Panc1 (cell line): ENCODE measurements at regions not wholly inside any gene's neighbourhood (a gene's known extent, or its start where the extent isn't known, plus 50 kb on each side); places are given as distances from the start of the nearest gene placed in this dataset.

ENCODE experiments used
- ATAC-seq: fragments of 200-7000 bp; cut with Tn5 transposase; 2 replicates; pipeline ENCODE4 v1.9.1; 2020; ENCODE audit warnings: mild to moderate bottlenecking, moderate library complexity
- BruUV-seq: library from RNA; stranded (reverse); fragments of 400-500 nt; replicated peaks from 2 replicates; lab custom pipeline; 2021; lab: Mats Ljungman, UMichigan
- CTCF ChIA-PET: fragments of 300-600 bp; sonication (Branson Sonifier 250); formaldehyde crosslinking; loops from one replicate; lab custom pipeline; 2022; ENCODE audit warnings: antibody characterized with exemption; lab: Charles Lee
- POLR2A ChIA-PET: fragments of 300-600 bp; sonication (Branson Sonifier 250); formaldehyde crosslinking; loops from one replicate; lab custom pipeline; 2022; ENCODE audit warnings: antibody characterized with exemption; lab: Charles Lee
- DNase-seq: peaks from one replicate; pipeline ENCODE4 v3.0.0-alpha.2; 2010; ENCODE audit warnings: low read depth, low spot score
- H3K27ac ChIP-seq: 2 replicates; pipeline ENCODE4 v1.5.1; 2011; ENCODE audit warnings: mild to moderate bottlenecking, low read length, inconsistent platforms
- H3K27me3 ChIP-seq: fragments of 200-500 bp; sonication (Bioruptor generic); 2 replicates; pipeline ENCODE4 v1.6.0; 2014; ENCODE audit warnings: low read length, inconsistent platforms; ENCODE audit not compliant: control insufficient read depth, insufficient read depth
- H3K36me3 ChIP-seq: fragments of 200-500 bp; sonication (Bioruptor generic); 2 replicates; pipeline ENCODE4 v1.5.1; 2014; ENCODE audit warnings: inconsistent platforms, mild to moderate bottlenecking, low read length, moderate library complexity; ENCODE audit not compliant: control insufficient read depth, insufficient read depth
- H3K4me1 ChIP-seq: 2 replicates; pipeline ENCODE4 v1.5.1; 2011; ENCODE audit warnings: inconsistent platforms, mild to moderate bottlenecking, low read length, moderate library complexity; ENCODE audit not compliant: control insufficient read depth, insufficient read depth
- H3K4me3 ChIP-seq, 2 experiments: 2 replicates each; pipeline ENCODE4 v1.5.1; 2011 to 2012; ENCODE audit warnings: low read depth in 2 of 2, low read length in 2 of 2, mild to moderate bottlenecking in 2 of 2, inconsistent platforms in 1 of 2, moderate library complexity in 1 of 2
- H3K9me3 ChIP-seq: fragments of 200-500 bp; sonication (Bioruptor generic); 2 replicates; pipeline ENCODE4 v1.5.1; 2014; ENCODE audit warnings: low read depth, mild to moderate bottlenecking, inconsistent platforms, low read length, moderate library complexity; ENCODE audit not compliant: control insufficient read depth, insufficient read depth
- POLR2AphosphoS5 ChIP-seq: IDR thresholded peaks from 2 replicates; pipeline ENCODE4 v1.6.1; 2012; ENCODE audit warnings: mild to moderate bottlenecking, low read depth, low read length, moderate library complexity
- REST ChIP-seq, 2 experiments: IDR thresholded peaks; 2 replicates each; pipeline ENCODE4 v1.6.1; 2011 to 2012; ENCODE audit warnings: low read depth in 2 of 2, control low read depth in 1 of 2, low read length in 1 of 2, mild to moderate bottlenecking in 1 of 2, moderate library complexity in 1 of 2; ENCODE audit not compliant: insufficient read depth in 1 of 2
- SIN3A ChIP-seq: IDR thresholded peaks from 2 replicates; pipeline ENCODE4 v1.6.1; 2012; ENCODE audit warnings: low read depth, mild to moderate bottlenecking, low read length, moderate library complexity, borderline replicate concordance; ENCODE audit not compliant: insufficient read depth
- TCF7L2 ChIP-seq: IDR thresholded peaks from 2 replicates; pipeline ENCODE4 v1.6.1; 2011; ENCODE audit warnings: mild to moderate bottlenecking, low read depth, low read length, inconsistent platforms
- in situ Hi-C: cut with HindIII; loops from 2 replicates; pipeline ENCODE4 v1.10.0; 2016; ENCODE audit warnings: low sequenced_read_pairs, low pct_unique_long_range_greater_than_20kb
- intact Hi-C: fragments of 100-400 bp; cut with micrococcal nuclease; formaldehyde crosslinking; loops from one replicate; pipeline ENCODE4 v1.10.0; 2022; ENCODE audit not compliant: unreplicated experiment
- TF ChIP-seq, protein P1 (sequence below): fragments of 450-650 bp; IDR thresholded peaks from 2 replicates; pipeline ENCODE4 v1.5.1; 2017; ENCODE audit warnings: mild to moderate bottlenecking

- intact Hi-C loops (no loop called here), in situ Hi-C loops (no loop called here)
- Histone ChIP-seq H3K4me1 (no peaks in the 10 kb centered on the region), H3K27me3 (no peaks in the 10 kb centered on the region), H3K4me3 (no peak overlapping the region), H3K27ac (no peak overlapping the region), H3K9me3 (no peaks in the 10 kb centered on the region), H3K36me3 (no peaks in the 10 kb centered on the region)
- no TSS peak for BruUV-seq
- ATAC-seq (no peak), DNase-seq (no peak)
- ChIA-PET POLR2A (no interaction called here), CTCF (no interaction called here)
- no peak for TF ChIP-seq SIN3A
- no peak for TF ChIP-seq POLR2AphosphoS5
- TF ChIP-seq, protein P1, sequence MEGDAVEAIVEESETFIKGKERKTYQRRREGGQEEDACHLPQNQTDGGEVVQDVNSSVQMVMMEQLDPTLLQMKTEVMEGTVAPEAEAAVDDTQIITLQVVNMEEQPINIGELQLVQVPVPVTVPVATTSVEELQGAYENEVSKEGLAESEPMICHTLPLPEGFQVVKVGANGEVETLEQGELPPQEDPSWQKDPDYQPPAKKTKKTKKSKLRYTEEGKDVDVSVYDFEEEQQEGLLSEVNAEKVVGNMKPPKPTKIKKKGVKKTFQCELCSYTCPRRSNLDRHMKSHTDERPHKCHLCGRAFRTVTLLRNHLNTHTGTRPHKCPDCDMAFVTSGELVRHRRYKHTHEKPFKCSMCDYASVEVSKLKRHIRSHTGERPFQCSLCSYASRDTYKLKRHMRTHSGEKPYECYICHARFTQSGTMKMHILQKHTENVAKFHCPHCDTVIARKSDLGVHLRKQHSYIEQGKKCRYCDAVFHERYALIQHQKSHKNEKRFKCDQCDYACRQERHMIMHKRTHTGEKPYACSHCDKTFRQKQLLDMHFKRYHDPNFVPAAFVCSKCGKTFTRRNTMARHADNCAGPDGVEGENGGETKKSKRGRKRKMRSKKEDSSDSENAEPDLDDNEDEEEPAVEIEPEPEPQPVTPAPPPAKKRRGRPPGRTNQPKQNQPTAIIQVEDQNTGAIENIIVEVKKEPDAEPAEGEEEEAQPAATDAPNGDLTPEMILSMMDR = no peak; the same call in 1 of the 2 replicates
- no peak for TF ChIP-seq TCF7L2
- TF ChIP-seq REST (IDR thresholded peaks at IDR 0.05; ENCODE audit: insufficient read depth in 1 of 2, low read depth in 2 of 2, low read length in 1 of 2) = no peak
Measured at GRCh38 chr1:74935446-74935845, 198.7 kb upstream of the LHX8 start.

GRCh38 chr1:74937176-74937575 is 197.0 kb upstream of the LHX8 start:
- TF ChIP-seq, protein P1 = no peak
- TF ChIP-seq TCF7L2 (no peak), POLR2AphosphoS5 (no peak), REST (IDR thresholded peaks at IDR 0.05; ENCODE audit: insufficient read depth in 1 of 2, low read depth in 2 of 2, low read length in 1 of 2) (no peak), SIN3A (no peak)

More at GRCh38 chr1:74937176-74937575, 197.0 kb upstream of the LHX8 start:
- H3K4me3 ChIP-seq = no peak overlapping the region
- POLR2A ChIA-PET = no interaction called here
- DNase-seq (no peak), ATAC-seq (no peak)
- in situ Hi-C loops (no loop called here), intact Hi-C loops (no loop called here)
- no TSS peak for BruUV-seq
- no peaks in the 10 kb centered on the region for H3K9me3 ChIP-seq
- H3K36me3 ChIP-seq = no peaks in the 10 kb centered on the region
- no peak overlapping the region for H3K27ac ChIP-seq
- CTCF ChIA-PET = no interaction called here
- H3K27me3 ChIP-seq = no peaks in the 10 kb centered on the region
- no peaks in the 10 kb centered on the region for H3K4me1 ChIP-seq
